ENCODE measurements at regions not wholly inside any gene's neighbourhood (a gene's known extent, or its start where the extent isn't known, plus 50 kb on each side); places are given as distances from the start of the nearest gene placed in this dataset.

- TF ChIP-seq CEBPG (CRISPR knock-in tag; IDR thresholded peaks at IDR 0.05) (no peak), CEBPG (tag; conservative IDR thresholded peaks at IDR 0.05 in 1 of 2, IDR thresholded peaks at IDR 0.05 in 1 of 2) (peak; percentile 34 to 76; a peak in 3 of 4 replicates), TRIM24 (IDR thresholded peaks at IDR 0.05) (peak; percentile 90; a peak in 3 of 4 replicates), SMARCA5 (IDR thresholded peaks at IDR 0.05) (no peak), HMGN3 (IDR thresholded peaks at IDR 0.05; ENCODE audit: borderline replicate concordance, extremely low read depth, insufficient read length, low read depth, low read length) (no peak), HDGF (IDR thresholded peaks at IDR 0.05) (no peak), ZNF609 (CRISPR knock-in tag; IDR thresholded peaks at IDR 0.05; ENCODE audit: borderline replicate concordance) (no peak)
These were observed 370.1 kb downstream of the ZFHX3 start (continued) for GRCh38 chr16:72677662-72678447.

All from K562 (cell line).